ENCODE measurements at regions not wholly inside any gene's neighbourhood (a gene's known extent, or its start where the extent isn't known, plus 50 kb on each side); places are given as distances from the start of the nearest gene placed in this dataset.

DNA sequence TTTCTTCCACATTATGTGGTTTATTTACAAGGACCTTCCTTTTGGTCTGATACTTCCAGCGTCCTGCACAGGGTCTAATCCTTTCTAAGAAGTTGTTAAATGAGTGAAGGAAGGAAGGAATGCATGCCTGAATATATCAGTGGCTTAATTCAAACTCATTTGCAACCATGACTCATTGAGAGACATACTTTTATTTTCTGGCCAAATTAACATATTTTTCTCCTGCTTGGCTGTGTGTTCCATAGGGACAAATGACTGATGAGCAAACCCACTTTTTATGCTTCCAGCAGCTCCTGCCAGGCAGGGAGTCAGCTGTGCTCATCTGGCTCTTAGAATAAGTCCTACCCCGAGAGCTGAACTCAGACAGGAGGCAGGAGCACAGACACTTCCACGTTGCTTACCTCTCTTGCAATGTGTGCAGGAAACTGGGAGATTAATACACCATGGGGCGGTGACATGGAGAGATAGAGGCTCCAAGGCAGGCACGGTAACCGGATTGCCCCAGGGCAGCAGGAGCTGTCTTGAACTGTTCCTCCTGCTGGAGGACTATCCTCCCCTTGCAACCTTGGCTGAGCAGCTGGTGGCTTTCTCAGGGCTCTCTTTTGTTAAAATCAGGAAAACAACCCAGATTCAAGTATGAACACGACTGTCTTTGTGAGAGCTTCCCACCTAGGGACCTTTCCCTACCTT, 667.5 kb upstream of the HS6ST1 start:
- Mint-ChIP-seq H3K9me3 (no peaks in the 10 kb centered on the region), H3K27me3 (no peaks in the 10 kb centered on the region), H3K4me3 (no peak overlapping the region), H3K36me3 (ENCODE audit: low read depth) (no peaks in the 10 kb centered on the region), H3K27ac (no peak overlapping the region), H3K4me1 (ENCODE audit: low read depth) (no peaks in the 10 kb centered on the region)
- H3K36me3 ChIP-seq (ENCODE audit: insufficient read depth, low read length): no peaks in the 10 kb centered on the region
- no peaks in the 10 kb centered on the region for H3K27me3 ChIP-seq (ENCODE audit: control insufficient read depth in 1 of 2, insufficient read depth in 2 of 2, low read length in 2 of 2)
- intact Hi-C loops (cut with DNase I, micrococcal nuclease): no loop called here
- DNase-seq (no peak), ATAC-seq (ENCODE audit: poor library complexity) (no peak)
- CTCF ChIA-PET: no interaction called here
- POLR2A ChIA-PET: no interaction called here
- H3K4me3 ChIP-seq (ENCODE audit: low read length): no peak overlapping the region
- TF ChIP-seq, protein P1, sequence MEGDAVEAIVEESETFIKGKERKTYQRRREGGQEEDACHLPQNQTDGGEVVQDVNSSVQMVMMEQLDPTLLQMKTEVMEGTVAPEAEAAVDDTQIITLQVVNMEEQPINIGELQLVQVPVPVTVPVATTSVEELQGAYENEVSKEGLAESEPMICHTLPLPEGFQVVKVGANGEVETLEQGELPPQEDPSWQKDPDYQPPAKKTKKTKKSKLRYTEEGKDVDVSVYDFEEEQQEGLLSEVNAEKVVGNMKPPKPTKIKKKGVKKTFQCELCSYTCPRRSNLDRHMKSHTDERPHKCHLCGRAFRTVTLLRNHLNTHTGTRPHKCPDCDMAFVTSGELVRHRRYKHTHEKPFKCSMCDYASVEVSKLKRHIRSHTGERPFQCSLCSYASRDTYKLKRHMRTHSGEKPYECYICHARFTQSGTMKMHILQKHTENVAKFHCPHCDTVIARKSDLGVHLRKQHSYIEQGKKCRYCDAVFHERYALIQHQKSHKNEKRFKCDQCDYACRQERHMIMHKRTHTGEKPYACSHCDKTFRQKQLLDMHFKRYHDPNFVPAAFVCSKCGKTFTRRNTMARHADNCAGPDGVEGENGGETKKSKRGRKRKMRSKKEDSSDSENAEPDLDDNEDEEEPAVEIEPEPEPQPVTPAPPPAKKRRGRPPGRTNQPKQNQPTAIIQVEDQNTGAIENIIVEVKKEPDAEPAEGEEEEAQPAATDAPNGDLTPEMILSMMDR (IDR thresholded peaks at IDR 0.05): no peak
- H3K4me1 ChIP-seq (ENCODE audit: insufficient read depth, low read length): no peaks in the 10 kb centered on the region
- peaks cover 0 to 9% of the 10 kb centered on the region in 2 experiments for H3K9me3 ChIP-seq (ENCODE audit: control insufficient read depth in 1 of 2, insufficient read depth in 1 of 2, low read length in 2 of 2)
- no peak overlapping the region for H3K27ac ChIP-seq (ENCODE audit: low read depth in 1 of 2, low read length in 2 of 2)

DNA sequence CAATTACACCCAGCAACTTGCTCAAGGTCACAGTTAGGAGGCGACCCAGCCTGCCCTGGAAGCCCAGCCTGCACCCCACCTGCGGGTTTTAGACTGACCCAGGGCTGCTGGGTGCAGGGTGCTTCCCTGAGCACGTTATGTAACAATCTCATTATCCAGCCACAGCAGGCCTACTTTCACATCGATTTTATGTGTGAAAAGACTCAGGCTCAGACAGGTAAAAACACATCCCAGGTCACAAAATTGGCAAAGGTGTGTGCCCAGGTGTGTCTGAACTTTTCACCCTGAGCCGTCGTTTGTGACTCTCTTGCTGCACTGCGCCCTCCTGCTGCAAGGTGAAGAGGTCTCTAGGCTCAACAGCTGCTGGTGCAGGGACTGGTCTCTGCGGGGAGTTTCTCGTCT, 668.2 kb upstream of the HS6ST1 start:
- Mint-ChIP-seq H3K27me3 (no peaks in the 10 kb centered on the region), H3K4me3 (no peak overlapping the region), H3K27ac (no peak overlapping the region), H3K9me3 (no peaks in the 10 kb centered on the region), H3K36me3 (ENCODE audit: low read depth) (no peaks in the 10 kb centered on the region), H3K4me1 (ENCODE audit: low read depth) (no peaks in the 10 kb centered on the region)
- ATAC-seq (ENCODE audit: poor library complexity): no peak
- TF ChIP-seq, protein P1 (IDR thresholded peaks at IDR 0.05): no peak
- DNase-seq: no peak
- intact Hi-C loops (cut with DNase I, micrococcal nuclease): no loop called here
- no peaks in the 10 kb centered on the region for H3K36me3 ChIP-seq (ENCODE audit: insufficient read depth, low read length)
- no peak overlapping the region for H3K4me3 ChIP-seq (ENCODE audit: low read length)
- H3K4me1 ChIP-seq (ENCODE audit: insufficient read depth, low read length): no peaks in the 10 kb centered on the region
- no peaks in the 10 kb centered on the region for H3K27me3 ChIP-seq (ENCODE audit: control insufficient read depth in 1 of 2, insufficient read depth in 2 of 2, low read length in 2 of 2)
- POLR2A ChIA-PET: no interaction called here
- no peak overlapping the region for H3K27ac ChIP-seq (ENCODE audit: low read depth in 1 of 2, low read length in 2 of 2)
- H3K9me3 ChIP-seq (ENCODE audit: control insufficient read depth in 1 of 2, insufficient read depth in 1 of 2, low read length in 2 of 2): peaks cover 0 to 9% of the 10 kb centered on the region in 2 experiments
- CTCF ChIA-PET: no interaction called here

DNA sequence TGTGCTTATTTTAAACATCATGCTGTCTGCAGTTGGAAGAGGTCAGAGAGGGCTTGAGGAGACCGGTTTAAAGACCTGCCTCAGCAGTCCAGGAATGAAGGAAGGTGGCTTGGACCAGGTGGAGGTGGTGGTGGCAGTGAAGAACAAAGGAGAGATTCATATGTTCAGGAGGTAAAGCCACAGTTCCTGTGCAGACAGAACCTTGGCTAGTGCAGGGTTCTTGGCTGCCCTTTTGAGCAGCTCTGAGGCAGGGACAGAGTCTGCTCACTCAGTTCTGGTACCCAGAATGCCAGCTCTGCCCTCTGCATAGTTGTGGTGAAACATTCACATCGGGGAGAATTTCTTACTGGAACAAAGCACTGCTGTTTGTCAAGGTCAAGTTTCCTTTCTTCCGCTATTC, 669.7 kb upstream of the HS6ST1 start:
- no peaks in the 10 kb centered on the region for H3K27me3 ChIP-seq (ENCODE audit: control insufficient read depth in 1 of 2, insufficient read depth in 2 of 2, low read length in 2 of 2)
- Mint-ChIP-seq H3K27me3 (no peaks in the 10 kb centered on the region), H3K27ac (no peak overlapping the region), H3K9me3 (no peaks in the 10 kb centered on the region), H3K4me3 (no peak overlapping the region), H3K36me3 (ENCODE audit: low read depth) (no peaks in the 10 kb centered on the region), H3K4me1 (ENCODE audit: low read depth) (no peaks in the 10 kb centered on the region)
- no peaks in the 10 kb centered on the region for H3K36me3 ChIP-seq (ENCODE audit: insufficient read depth, low read length)
- TF ChIP-seq, protein P1 (IDR thresholded peaks at IDR 0.05): no peak
- peaks cover 0 to 9% of the 10 kb centered on the region in 2 experiments for H3K9me3 ChIP-seq (ENCODE audit: control insufficient read depth in 1 of 2, insufficient read depth in 1 of 2, low read length in 2 of 2)
- no peak for DNase-seq
- no peak overlapping the region for H3K4me3 ChIP-seq (ENCODE audit: low read length)
- ATAC-seq (ENCODE audit: poor library complexity): no peak
- no peaks in the 10 kb centered on the region for H3K4me1 ChIP-seq (ENCODE audit: insufficient read depth, low read length)
- POLR2A ChIA-PET: no interaction called here
- CTCF ChIA-PET: no interaction called here
- no peak overlapping the region for H3K27ac ChIP-seq (ENCODE audit: low read depth in 1 of 2, low read length in 2 of 2)
- intact Hi-C loops (cut with DNase I, micrococcal nuclease): no loop called here

All from CD4-positive, alpha-beta T cell (primary cell).